K562 (cell line): ENCODE measurements at regions not wholly inside any gene's neighbourhood (a gene's known extent, or its start where the extent isn't known, plus 50 kb on each side); places are given as distances from the start of the nearest gene placed in this dataset.

Source experiments
- ATAC-seq: fragments of 200-7000 bp; cut with Tn5 transposase; 3 replicates; pipeline ENCODE4 v1.9.1; 2020; ENCODE audit warnings: moderate library complexity
- BruUV-seq: library from RNA; stranded (reverse); fragments of 400-500 nt; replicated peaks from 2 replicates; lab custom pipeline; 2021; lab: Mats Ljungman, UMichigan
- CTCF ChIA-PET: fragments of 300-600 bp; formaldehyde crosslinking; extraction: SDS; loops from one replicate; lab custom pipeline; 2021; ENCODE audit warnings: low intra/inter-chr PET ratio; lab: Yijun Ruan, JAX
- POLR2A ChIA-PET: fragments of 300-600, 350-650 bp; sonication (Branson Sonifier 250); formaldehyde crosslinking; extraction: SDS; loops from one replicate; lab custom pipeline; 2021; ENCODE audit warnings: antibody characterized with exemption, inconsistent platforms; lab: Yijun Ruan, JAX
- DNase-seq, 4 experiments: peaks; one replicate each; pipeline versions ENCODE4 v3.0.0 to v3.0.0-alpha.2; 2011 to 2018; ENCODE audit warnings: low spot score in 3 of 4, mixed read lengths in 3 of 4; ENCODE audit errors: extremely low read depth in 1 of 4
- FAIRE-seq: peaks from 2 replicates; lab custom pipeline; 2011; peaks lifted over from hg19 to GRCh38; lab: Jason Lieb, UNC
- H2AFZ ChIP-seq: 2 replicates; pipeline ENCODE4 v1.6.0; 2011; ENCODE audit warnings: low read depth, low read length, control low read depth, inconsistent platforms
- H3K27ac ChIP-seq: fragments of 200-600 bp; 3 replicates; pipeline ENCODE4 v1.8.0; 2011; ENCODE audit warnings: low read depth, mild to moderate bottlenecking, control low read depth, inconsistent platforms, low read length, moderate library complexity, mixed read lengths; ENCODE audit errors: extremely low read depth
- H3K27me3 ChIP-seq, 2 experiments: fragments of 300-600 bp in 1 of 2; 2 replicates in 1 of 2; 3 replicates in 1 of 2; pipeline versions ENCODE4 v1.6.0 to v1.8.0; 2011; ENCODE audit warnings: inconsistent platforms in 2 of 2, low read length in 2 of 2, mild to moderate bottlenecking in 1 of 2, mixed read lengths in 1 of 2, moderate library complexity in 1 of 2; ENCODE audit not compliant: control insufficient read depth in 2 of 2, insufficient read depth in 2 of 2
- H3K36me3 ChIP-seq: fragments of 300-600 bp; 3 replicates; pipeline ENCODE4 v1.8.0; 2011; ENCODE audit warnings: mild to moderate bottlenecking, low read length, inconsistent platforms; ENCODE audit not compliant: control insufficient read depth, insufficient read depth
- H3K4me1 ChIP-seq, 2 experiments: fragments of 200-600 bp in 1 of 2; replicated peaks in 1 of 2; 2 replicates in 1 of 2; 3 replicates in 1 of 2; pipeline versions ENCODE4 v1.5.1 to v1.8.0; 2011; ENCODE audit warnings: inconsistent platforms in 2 of 2, low read length in 2 of 2, mild to moderate bottlenecking in 1 of 2, mixed read lengths in 1 of 2, moderate library complexity in 1 of 2; ENCODE audit not compliant: control insufficient read depth in 2 of 2, insufficient read depth in 2 of 2
- H3K4me2 ChIP-seq: 2 replicates; pipeline ENCODE4 v1.6.1; 2011; ENCODE audit warnings: low read length, control low read depth, inconsistent platforms, mixed read lengths; ENCODE audit not compliant: insufficient read depth
- H3K4me3 ChIP-seq: fragments of 200-600 bp; sonication (generic), shearing (Covaris generic); 2 replicates; pipeline ENCODE4 v1.5.1; 2016; ENCODE audit warnings: control low read depth, inconsistent platforms
- H3K79me2 ChIP-seq: fragments of 200-600 bp; 3 replicates; pipeline ENCODE4 v1.8.0; 2011; ENCODE audit warnings: low read length, inconsistent platforms; ENCODE audit not compliant: control insufficient read depth, insufficient read depth
- H3K9ac ChIP-seq, 2 experiments: 2 replicates each; pipeline versions ENCODE4 v1.6.0 to v1.6.1; 2011; ENCODE audit warnings: low read depth in 2 of 2, low read length in 2 of 2, control low read depth in 1 of 2, inconsistent platforms in 1 of 2, mild to moderate bottlenecking in 1 of 2, mixed read lengths in 1 of 2; ENCODE audit not compliant: insufficient read depth in 1 of 2
- H3K9me1 ChIP-seq: one replicate; pipeline ENCODE4 v1.6.0; 2011; ENCODE audit warnings: inconsistent platforms, mild to moderate bottlenecking, low read length, moderate library complexity; ENCODE audit not compliant: control insufficient read depth, insufficient read depth
- H3K9me3 ChIP-seq: replicated peaks from 2 replicates; pipeline ENCODE4 v1.5.1; 2011; ENCODE audit warnings: low read depth, low read length, inconsistent platforms; ENCODE audit not compliant: control insufficient read depth, insufficient read depth
- H4K20me1 ChIP-seq: replicated peaks from 2 replicates; pipeline ENCODE4 v1.6.1; 2011; ENCODE audit warnings: low read length, inconsistent platforms, mixed read lengths; ENCODE audit not compliant: control insufficient read depth, insufficient read depth
- COPS2 ChIP-seq: fragments of 450-650 bp; conservative IDR thresholded peaks from 2 replicates; pipeline ENCODE4 v1.6.1; 2016; ENCODE audit warnings: mild to moderate bottlenecking, moderate library complexity
- CTCF ChIP-seq, 3 experiments: IDR thresholded peaks in 2 of 3; conservative IDR thresholded peaks in 1 of 3; 2 replicates each; pipeline ENCODE4 v1.5.1; 2011 to 2012; ENCODE audit warnings: low read length in 3 of 3, mild to moderate bottlenecking in 3 of 3, control low read depth in 2 of 3, improper control_type of control experiment in 1 of 3, inconsistent platforms in 1 of 3, low read depth in 1 of 3, mixed read lengths in 1 of 3, moderate library complexity in 1 of 3; ENCODE audit not compliant: insufficient read depth in 2 of 3
- EP300 ChIP-seq: IDR thresholded peaks from 2 replicates; pipeline ENCODE4 v1.6.1; 2012; ENCODE audit warnings: low read length, improper control_type of control experiment
- NELFE ChIP-seq: IDR thresholded peaks from 2 replicates; pipeline ENCODE4 v1.6.1; 2011; ENCODE audit warnings: mild to moderate bottlenecking; ENCODE audit not compliant: insufficient read depth, insufficient read length
- SP2 ChIP-seq: IDR thresholded peaks from 2 replicates; pipeline ENCODE4 v1.6.1; 2011; ENCODE audit warnings: mild to moderate bottlenecking, low read depth, low read length, moderate library complexity; ENCODE audit not compliant: poor library complexity, severe bottlenecking; ENCODE audit errors: extremely low read depth
- TCFL5 ChIP-seq: fragments of 250-450 bp; sonication (Bioruptor Pico); conservative IDR thresholded peaks from 2 replicates; pipeline ENCODE4 v1.6.1; 2021; ENCODE audit warnings: mild to moderate bottlenecking, moderate library complexity, matching md5 sums
- ZBTB40 ChIP-seq, 2 experiments: fragments of 450-650 bp in 1 of 2; sonication (generic) in 1 of 2; formaldehyde crosslinking in 1 of 2; IDR thresholded peaks; 2 replicates each; pipeline versions ENCODE4 v1.7.1 to v1.9.0; 2016 to 2022; ENCODE audit warnings: inconsistent platforms in 1 of 2, mild to moderate bottlenecking in 1 of 2, missing genetic modification reagents in 1 of 2
- ZBTB7A ChIP-seq: IDR thresholded peaks from 2 replicates; pipeline ENCODE4 v1.6.1; 2011; ENCODE audit warnings: low read depth, mild to moderate bottlenecking, low read length, moderate library complexity, borderline replicate concordance; ENCODE audit not compliant: control insufficient read depth
- in situ Hi-C: fragments of 300-500 bp; cut with MboI; formaldehyde crosslinking; loops from 4 replicates; pipeline ENCODE4 v1.15.0; 2018; ENCODE audit warnings: inconsistent platforms, mixed read lengths
- intact Hi-C: fragments of 100-400 bp; cut with micrococcal nuclease; formaldehyde crosslinking; loops from 2 replicates; pipeline ENCODE4 v1.14.2; 2022

GRCh38 chr16:25512041-25512440 lies 179.7 kb upstream of the HS3ST4 start:
- no peak overlapping the region for H3K9ac ChIP-seq
- no peaks in the 10 kb centered on the region for H4K20me1 ChIP-seq
- H3K9me1 ChIP-seq, result no peaks in the 10 kb centered on the region
- no peak for TF ChIP-seq TCFL5 (CRISPR knock-in tag)
- no peak for TF ChIP-seq CTCF (IDR thresholded peaks at IDR 0.05 in 2 of 3, conservative IDR thresholded peaks at IDR 0.05 in 1 of 3; ENCODE audit: insufficient read depth in 2 of 3, low read depth in 1 of 3, low read length in 3 of 3)
- TF ChIP-seq EP300, result no peak
- no peak for TF ChIP-seq COPS2
- TF ChIP-seq ZBTB7A, result no peak
- no peak for TF ChIP-seq NELFE
- no peak for TF ChIP-seq ZBTB40 (IDR thresholded peaks at IDR 0.05)
- no peak for TF ChIP-seq ZBTB40 (CRISPR knock-in tag; IDR thresholded peaks at IDR 0.05)
- no peak for TF ChIP-seq SP2
- TF ChIP-seq, all 486 proteins: peak for 0
- no peak for FAIRE-seq
- H2AFZ ChIP-seq, result no peak overlapping the region
- DNase-seq, result no peak
- H3K4me2 ChIP-seq, result no peak overlapping the region
- H3K27me3 ChIP-seq, result no peaks in the 10 kb centered on the region
- no peaks in the 10 kb centered on the region for H3K4me1 ChIP-seq
- no TSS peak for BruUV-seq
- no peak for ATAC-seq
- no peak overlapping the region for H3K4me3 ChIP-seq
- POLR2A ChIA-PET, result interaction anchor here (0.7 kb wide), 1 partner anchor 1131 kb away, joined by 5 read pairs; no protein-coding TSS in a partner anchor
- H3K36me3 ChIP-seq, result no peaks in the 10 kb centered on the region
- H3K9me3 ChIP-seq, result no peaks in the 10 kb centered on the region
- in situ Hi-C loops, result no loop called here
- no peaks in the 10 kb centered on the region for H3K79me2 ChIP-seq
- CTCF ChIA-PET, result no interaction called here
- intact Hi-C loops, result no loop called here
- H3K27ac ChIP-seq, result no peak overlapping the region
